H9 (cell line): ENCODE measurements at regions not wholly inside any gene's neighbourhood (a gene's known extent, or its start where the extent isn't known, plus 50 kb on each side); places are given as distances from the start of the nearest gene placed in this dataset.

Experiments used
- DNase-seq: peaks from one replicate; pipeline ENCODE4 v3.0.0-alpha.2; 2017
- H2AFZ ChIP-seq: one replicate; pipeline ENCODE4 v1.6.1; 2013; ENCODE audit warnings: mild to moderate bottlenecking, low read length, control low read depth, moderate library complexity
- H2AK5ac ChIP-seq: 2 replicates; pipeline ENCODE4 v1.6.1; 2013; ENCODE audit warnings: low read length, control low read depth, mixed read lengths; ENCODE audit not compliant: insufficient read length
- H2BK120ac ChIP-seq: one replicate; pipeline ENCODE4 v1.6.1; 2013; ENCODE audit warnings: low read depth, mild to moderate bottlenecking, low read length, control low read depth, inconsistent platforms; ENCODE audit not compliant: poor library complexity, severe bottlenecking
- H2BK12ac ChIP-seq: 2 replicates; pipeline ENCODE4 v1.6.1; 2013; ENCODE audit warnings: low read length, control low read depth, mixed read lengths, low read depth; ENCODE audit not compliant: insufficient read length
- H2BK15ac ChIP-seq: 2 replicates; pipeline ENCODE4 v1.6.1; 2013; ENCODE audit warnings: low read depth, low read length, control low read depth
- H2BK20ac ChIP-seq: one replicate; pipeline ENCODE4 v1.6.1; 2013; ENCODE audit warnings: low read depth, mild to moderate bottlenecking, low read length, control low read depth, inconsistent platforms; ENCODE audit not compliant: poor library complexity, severe bottlenecking
- H2BK5ac ChIP-seq: 2 replicates; pipeline ENCODE4 v1.6.1; 2013; ENCODE audit warnings: low read length, control low read depth, mixed read lengths; ENCODE audit not compliant: insufficient read length
- H3K14ac ChIP-seq: 2 replicates; pipeline ENCODE4 v1.6.1; 2013; ENCODE audit warnings: low read length, control low read depth; ENCODE audit not compliant: insufficient read depth
- H3K18ac ChIP-seq: 2 replicates; pipeline ENCODE4 v1.6.1; 2013; ENCODE audit warnings: low read depth, mild to moderate bottlenecking, mixed read lengths, low read length, control low read depth; ENCODE audit not compliant: insufficient read length
- H3K23ac ChIP-seq: 2 replicates; pipeline ENCODE4 v1.6.1; 2013; ENCODE audit warnings: low read length, control low read depth, mixed read lengths, low read depth; ENCODE audit not compliant: insufficient read length
- H3K23me2 ChIP-seq: 2 replicates; pipeline ENCODE4 v1.6.1; 2013; ENCODE audit warnings: low read depth, mild to moderate bottlenecking, mixed read lengths, low read length, control low read depth; ENCODE audit not compliant: insufficient read length, poor library complexity, severe bottlenecking
- H3K27ac ChIP-seq: 2 replicates; pipeline ENCODE4 v1.5.1; 2013; ENCODE audit warnings: low read length, control low read depth, mixed read lengths, low read depth; ENCODE audit not compliant: insufficient read length
- H3K27me3 ChIP-seq: 2 replicates; pipeline ENCODE4 v1.6.1; 2013; ENCODE audit warnings: low read length, control low read depth, inconsistent platforms; ENCODE audit not compliant: insufficient read depth
- H3K4ac ChIP-seq: 2 replicates; pipeline ENCODE4 v1.6.1; 2013; ENCODE audit warnings: low read depth, mild to moderate bottlenecking, control low read depth, inconsistent platforms, low read length, moderate library complexity
- H3K4me1 ChIP-seq: 2 replicates; pipeline ENCODE4 v1.6.1; 2013; ENCODE audit warnings: low read length, control low read depth, inconsistent platforms; ENCODE audit not compliant: insufficient read depth
- H3K4me2 ChIP-seq: 2 replicates; pipeline ENCODE4 v1.6.1; 2013; ENCODE audit warnings: low read length, control low read depth, mixed read lengths; ENCODE audit not compliant: insufficient read length, insufficient read depth
- H3K56ac ChIP-seq: 2 replicates; pipeline ENCODE4 v1.6.1; 2013; ENCODE audit warnings: low read depth, mild to moderate bottlenecking, mixed read lengths, low read length, control low read depth; ENCODE audit not compliant: insufficient read length
- H3K79me1 ChIP-seq: 2 replicates; pipeline ENCODE4 v1.6.1; 2013; ENCODE audit warnings: low read depth, mild to moderate bottlenecking, moderate library complexity, low read length, control low read depth, inconsistent platforms; ENCODE audit not compliant: insufficient read depth, poor library complexity, severe bottlenecking
- H3K79me2 ChIP-seq: 2 replicates; pipeline ENCODE4 v1.6.1; 2013; ENCODE audit warnings: low read length, control low read depth, inconsistent platforms; ENCODE audit not compliant: insufficient read depth
- H3K9ac ChIP-seq: 2 replicates; pipeline ENCODE4 v1.6.1; 2013; ENCODE audit warnings: low read length, control low read depth, mixed read lengths; ENCODE audit not compliant: insufficient read length; ENCODE audit errors: extremely low read depth
- H3K9me3 ChIP-seq: one replicate; pipeline ENCODE4 v1.6.1; 2013; ENCODE audit warnings: low read depth, low read length, inconsistent platforms; ENCODE audit not compliant: control insufficient read depth
- H3T11ph ChIP-seq: one replicate; pipeline ENCODE4 v1.6.1; 2013; ENCODE audit warnings: mild to moderate bottlenecking, low read length, control low read depth, inconsistent platforms
- H4K20me1 ChIP-seq: one replicate; pipeline ENCODE4 v1.6.1; 2013; ENCODE audit not compliant: control insufficient read depth, insufficient read length, insufficient read depth
- H4K5ac ChIP-seq: 2 replicates; pipeline ENCODE4 v1.6.1; 2013; ENCODE audit warnings: low read depth, mild to moderate bottlenecking, mixed read lengths, low read length, control low read depth; ENCODE audit not compliant: insufficient read length
- H4K8ac ChIP-seq: replicated peaks from 2 replicates; pipeline ENCODE4 v1.6.1; 2013; ENCODE audit warnings: low read length, control low read depth, mixed read lengths, low read depth; ENCODE audit not compliant: insufficient read length
- H4K91ac ChIP-seq: 2 replicates; pipeline ENCODE4 v1.6.1; 2013; ENCODE audit warnings: low read depth, mild to moderate bottlenecking, moderate library complexity, mixed read lengths, low read length, control low read depth; ENCODE audit not compliant: insufficient read length
- H3K27ac Mint-ChIP-seq, 3 experiments: 2 replicates in 2 of 3; 3 replicates in 1 of 3; pipeline ENCODE4 v1.8.0; 2020 to 2021; ENCODE audit warnings: mixed read lengths in 3 of 3, mild to moderate bottlenecking in 1 of 3, moderate library complexity in 1 of 3
- H3K27me3 Mint-ChIP-seq: 2 replicates; pipeline ENCODE4 v1.8.0; 2021; ENCODE audit warnings: low read depth, mild to moderate bottlenecking, moderate library complexity, mixed read lengths
- H3K36me3 Mint-ChIP-seq, 3 experiments: 2 replicates in 2 of 3; 3 replicates in 1 of 3; pipeline ENCODE4 v1.8.0; 2020 to 2021; ENCODE audit warnings: low read depth in 3 of 3, mixed read lengths in 3 of 3; ENCODE audit not compliant: insufficient read depth in 1 of 3
- H3K4me1 Mint-ChIP-seq, 2 experiments: 2 replicates each; pipeline ENCODE4 v1.8.0; 2020; ENCODE audit warnings: mixed read lengths in 2 of 2
- H3K4me3 Mint-ChIP-seq, 2 experiments: 2 replicates in 1 of 2; 3 replicates in 1 of 2; pipeline ENCODE4 v1.8.0; 2020 to 2021; ENCODE audit warnings: mild to moderate bottlenecking in 2 of 2, mixed read lengths in 2 of 2, moderate library complexity in 1 of 2
- H3K9me3 Mint-ChIP-seq, 2 experiments: 2 replicates in 1 of 2; 3 replicates in 1 of 2; pipeline ENCODE4 v1.8.0; 2020; ENCODE audit warnings: mild to moderate bottlenecking in 2 of 2, mixed read lengths in 2 of 2, moderate library complexity in 1 of 2
- TF ChIP-seq, protein P1 (sequence below): fragments of 200-600 bp; sonication (generic); conservative IDR thresholded peaks from 3 replicates; pipeline ENCODE4 v1.8.0; 2021; ENCODE audit warnings: antibody characterized with exemption, mild to moderate bottlenecking

DNA sequence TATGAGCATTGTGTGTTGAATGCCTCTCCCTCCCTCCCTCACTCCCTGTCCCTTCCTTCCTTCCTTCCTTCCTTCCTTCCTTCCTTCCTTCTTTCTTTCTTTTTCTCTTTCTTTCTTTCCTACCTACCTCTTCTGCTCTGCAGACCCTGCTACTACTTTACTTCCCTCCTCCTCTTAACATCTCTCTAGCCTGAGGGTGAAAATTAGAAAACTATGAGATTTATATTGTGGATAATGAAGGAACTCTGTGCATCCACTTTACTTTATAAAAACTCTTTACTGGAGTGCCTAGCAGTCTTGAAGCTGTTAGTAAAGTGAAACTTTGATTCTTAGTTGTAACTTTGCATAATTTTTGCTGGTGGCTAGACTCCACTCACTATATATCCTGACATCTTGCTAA, 572.2 kb downstream of the RWDD3 start:
- peaks cover 8 to 11% of the 10 kb centered on the region in 2 experiments; a peak in 4 of 5 replicates for H3K9me3 Mint-ChIP-seq
- H3K4me3 Mint-ChIP-seq = no peak overlapping the region
- H3K27me3 Mint-ChIP-seq = no peaks in the 10 kb centered on the region
- Histone ChIP-seq H2AK5ac (no peak overlapping the region), H4K8ac (no peak overlapping the region), H3K27ac (no peak overlapping the region), H3K4ac (no peak overlapping the region), H3K14ac (no peak overlapping the region), H4K91ac (no peak overlapping the region), H3K79me2 (no peaks in the 10 kb centered on the region), H3K9ac (no peak overlapping the region), H2AFZ (no peak overlapping the region), H2BK20ac (no peak overlapping the region), H3K4me1 (no peaks in the 10 kb centered on the region), H3K4me2 (no peak overlapping the region), H3K9me3 (no peaks in the 10 kb centered on the region), H3K18ac (no peak overlapping the region), H4K20me1 (no peaks in the 10 kb centered on the region), H3K23me2 (no peaks in the 10 kb centered on the region), H2BK15ac (no peak overlapping the region), H3K56ac (no peak overlapping the region), H3K79me1 (no peaks in the 10 kb centered on the region), H3T11ph (no peak overlapping the region), H4K5ac (no peak overlapping the region), H3K23ac (no peak overlapping the region), H2BK120ac (no peak overlapping the region), H2BK5ac (no peak overlapping the region), H2BK12ac (no peak overlapping the region), H3K27me3 (no peaks in the 10 kb centered on the region)
- peaks cover 10 to 16% (median 12%) of the 10 kb centered on the region in 3 experiments; a peak in 6 of 7 replicates for H3K36me3 Mint-ChIP-seq
- H3K27ac Mint-ChIP-seq = no peak overlapping the region
- peaks cover 14 to 15% of the 10 kb centered on the region in 2 experiments for H3K4me1 Mint-ChIP-seq
- DNase-seq = no peak
- TF ChIP-seq, protein P1, sequence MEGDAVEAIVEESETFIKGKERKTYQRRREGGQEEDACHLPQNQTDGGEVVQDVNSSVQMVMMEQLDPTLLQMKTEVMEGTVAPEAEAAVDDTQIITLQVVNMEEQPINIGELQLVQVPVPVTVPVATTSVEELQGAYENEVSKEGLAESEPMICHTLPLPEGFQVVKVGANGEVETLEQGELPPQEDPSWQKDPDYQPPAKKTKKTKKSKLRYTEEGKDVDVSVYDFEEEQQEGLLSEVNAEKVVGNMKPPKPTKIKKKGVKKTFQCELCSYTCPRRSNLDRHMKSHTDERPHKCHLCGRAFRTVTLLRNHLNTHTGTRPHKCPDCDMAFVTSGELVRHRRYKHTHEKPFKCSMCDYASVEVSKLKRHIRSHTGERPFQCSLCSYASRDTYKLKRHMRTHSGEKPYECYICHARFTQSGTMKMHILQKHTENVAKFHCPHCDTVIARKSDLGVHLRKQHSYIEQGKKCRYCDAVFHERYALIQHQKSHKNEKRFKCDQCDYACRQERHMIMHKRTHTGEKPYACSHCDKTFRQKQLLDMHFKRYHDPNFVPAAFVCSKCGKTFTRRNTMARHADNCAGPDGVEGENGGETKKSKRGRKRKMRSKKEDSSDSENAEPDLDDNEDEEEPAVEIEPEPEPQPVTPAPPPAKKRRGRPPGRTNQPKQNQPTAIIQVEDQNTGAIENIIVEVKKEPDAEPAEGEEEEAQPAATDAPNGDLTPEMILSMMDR = no peak
